Immature natural killer cell (primary cell): ENCODE measurements at regions not wholly inside any gene's neighbourhood (a gene's known extent, or its start where the extent isn't known, plus 50 kb on each side); places are given as distances from the start of the nearest gene placed in this dataset.

Source experiments
- DNase-seq, 3 donors: peaks; one replicate each; pipeline ENCODE4 v3.0.0; 2022; ENCODE audit warnings: mixed read lengths in 1 of 3
- H3K27ac Mint-ChIP-seq, 6 donors: one replicate each; pipeline ENCODE4 v1.8.0; 2020; ENCODE audit warnings: mixed read lengths in 6 of 6, mild to moderate bottlenecking in 5 of 6, inconsistent platforms in 4 of 6, moderate library complexity in 3 of 6
- H3K27me3 Mint-ChIP-seq, 3 donors: one replicate each; pipeline ENCODE4 v1.8.0; 2020 to 2021; ENCODE audit warnings: low read depth in 3 of 3, mild to moderate bottlenecking in 3 of 3, mixed read lengths in 3 of 3, moderate library complexity in 3 of 3, inconsistent platforms in 1 of 3
- H3K36me3 Mint-ChIP-seq, 3 donors: one replicate each; pipeline ENCODE4 v1.8.0; 2020; ENCODE audit warnings: mixed read lengths in 3 of 3, inconsistent platforms in 2 of 3, mild to moderate bottlenecking in 2 of 3
- H3K4me1 Mint-ChIP-seq, 2 donors: one replicate each; pipeline ENCODE4 v1.8.0; 2020; ENCODE audit warnings: inconsistent platforms in 2 of 2, mild to moderate bottlenecking in 2 of 2, mixed read lengths in 2 of 2, moderate library complexity in 1 of 2
- H3K4me3 Mint-ChIP-seq, 5 donors: one replicate each; pipeline ENCODE4 v1.8.0; 2020; ENCODE audit warnings: mild to moderate bottlenecking in 5 of 5, mixed read lengths in 5 of 5, inconsistent platforms in 3 of 5, moderate library complexity in 3 of 5
- H3K9me3 Mint-ChIP-seq, 6 donors: one replicate each; pipeline ENCODE4 v1.8.0; 2020; ENCODE audit warnings: mild to moderate bottlenecking in 6 of 6, mixed read lengths in 6 of 6, inconsistent platforms in 4 of 6, moderate library complexity in 3 of 6

- Mint-ChIP-seq H3K4me3 (no peak overlapping the region), H3K27me3 (peaks cover 0 to 2% (median under 1%) of the 10 kb centered on the region in 3 donors), H3K9me3 (peaks cover 0 to 12% (median 5%) of the 10 kb centered on the region in 6 donors), H3K27ac (no peak overlapping the region), H3K4me1 (no peaks in the 10 kb centered on the region), H3K36me3 (peaks cover 4 to 16% (median 10%) of the 10 kb centered on the region in 3 donors)
- DNase-seq, result no peak
These were observed 282.9 kb downstream of the RAB28 start for GRCh38 chr4:13201241-13201640.

GRCh38 chr4:13196721-13197120, 287.4 kb downstream of the RAB28 start:
- Mint-ChIP-seq H3K27me3 (peaks cover 0 to 3% (median 2%) of the 10 kb centered on the region in 3 donors), H3K27ac (no peak overlapping the region), H3K4me1 (no peaks in the 10 kb centered on the region), H3K36me3 (peaks cover 8 to 17% (median 10%) of the 10 kb centered on the region in 3 donors), H3K9me3 (peaks cover 7 to 30% (median 21%) of the 10 kb centered on the region in 6 donors), H3K4me3 (no peak overlapping the region)
- DNase-seq, result no peak

- Mint-ChIP-seq H3K9me3 (peaks cover 6 to 32% (median 17%) of the 10 kb centered on the region in 6 donors), H3K27ac (no peak overlapping the region), H3K4me3 (peak overlapping the region in 1 of 5 donors; percentile 17), H3K4me1 (no peaks in the 10 kb centered on the region), H3K36me3 (peaks cover 8 to 15% (median 14%) of the 10 kb centered on the region in 3 donors), H3K27me3 (peaks cover 0 to 3% (median 0%) of the 10 kb centered on the region in 3 donors)
- DNase-seq, result no peak
These were observed 290.5 kb downstream of the RAB28 start for GRCh38 chr4:13193662-13194061.

- H3K27me3 Mint-ChIP-seq, result peaks cover 0 to 2% (median 0%) of the 10 kb centered on the region in 3 donors
- no peak overlapping the region for H3K27ac Mint-ChIP-seq
- DNase-seq, result no peak
- no peaks in the 10 kb centered on the region for H3K4me1 Mint-ChIP-seq
- H3K36me3 Mint-ChIP-seq, result peaks cover 7 to 22% (median 8%) of the 10 kb centered on the region in 3 donors
- H3K9me3 Mint-ChIP-seq, result peaks cover 9 to 49% (median 18%) of the 10 kb centered on the region in 6 donors
- no peak overlapping the region for H3K4me3 Mint-ChIP-seq
These were observed 293.9 kb downstream of the RAB28 start for GRCh38 chr4:13190093-13190721.

GRCh38 chr4:13184199-13184598, 299.9 kb downstream of the RAB28 start:
- Mint-ChIP-seq H3K27me3 (peaks cover 0 to 4% (median 0%) of the 10 kb centered on the region in 3 donors), H3K4me3 (no peak overlapping the region), H3K36me3 (peaks cover 4 to 8% (median 7%) of the 10 kb centered on the region in 3 donors), H3K9me3 (peaks cover 6 to 38% (median 14%) of the 10 kb centered on the region in 6 donors), H3K27ac (no peak overlapping the region), H3K4me1 (no peaks in the 10 kb centered on the region)
- DNase-seq, result no peak

GRCh38 chr4:13182133-13182532, 302.0 kb downstream of the RAB28 start:
- no peak overlapping the region for H3K4me3 Mint-ChIP-seq
- H3K27ac Mint-ChIP-seq, result no peak overlapping the region
- H3K4me1 Mint-ChIP-seq, result no peaks in the 10 kb centered on the region
- H3K9me3 Mint-ChIP-seq, result peaks cover 6 to 29% (median 14%) of the 10 kb centered on the region in 6 donors
- peaks cover 5 to 7% (median 7%) of the 10 kb centered on the region in 3 donors for H3K36me3 Mint-ChIP-seq
- peaks cover 0 to 3% (median 0%) of the 10 kb centered on the region in 3 donors for H3K27me3 Mint-ChIP-seq
- no peak for DNase-seq

GRCh38 chr4:13181681-13182080, 302.5 kb downstream of the RAB28 start:
- no peak overlapping the region for H3K27ac Mint-ChIP-seq
- no peak for DNase-seq
- H3K36me3 Mint-ChIP-seq, result peaks cover 3 to 7% (median 7%) of the 10 kb centered on the region in 3 donors
- peaks cover 6 to 29% (median 14%) of the 10 kb centered on the region in 6 donors for H3K9me3 Mint-ChIP-seq
- H3K4me3 Mint-ChIP-seq, result no peak overlapping the region
- peaks cover 0 to 3% (median 0%) of the 10 kb centered on the region in 3 donors for H3K27me3 Mint-ChIP-seq
- H3K4me1 Mint-ChIP-seq, result no peaks in the 10 kb centered on the region

- H3K4me1 Mint-ChIP-seq, result no peaks in the 10 kb centered on the region
- H3K9me3 Mint-ChIP-seq, result peaks cover 3 to 30% (median 12%) of the 10 kb centered on the region in 6 donors
- H3K4me3 Mint-ChIP-seq, result no peak overlapping the region
- H3K36me3 Mint-ChIP-seq, result peaks cover 0 to 7% (median 7%) of the 10 kb centered on the region in 3 donors
- no peak overlapping the region for H3K27ac Mint-ChIP-seq
- no peak for DNase-seq
- peaks cover 0 to 3% (median 0%) of the 10 kb centered on the region in 3 donors for H3K27me3 Mint-ChIP-seq
These were observed 303.4 kb downstream of the RAB28 start for GRCh38 chr4:13180701-13181100.

- DNase-seq, result no peak
- no peaks in the 10 kb centered on the region for H3K4me1 Mint-ChIP-seq
- H3K36me3 Mint-ChIP-seq, result peaks cover 0 to 7% (median 7%) of the 10 kb centered on the region in 3 donors
- H3K4me3 Mint-ChIP-seq, result no peak overlapping the region
- peaks cover 2 to 39% (median 9%) of the 10 kb centered on the region in 6 donors for H3K9me3 Mint-ChIP-seq
- H3K27me3 Mint-ChIP-seq, result no peaks in the 10 kb centered on the region
- no peak overlapping the region for H3K27ac Mint-ChIP-seq
These were observed 305.5 kb downstream of the RAB28 start for GRCh38 chr4:13178621-13179020.

GRCh38 chr4:13176741-13177142, 307.4 kb downstream of the RAB28 start:
- no peaks in the 10 kb centered on the region for H3K27me3 Mint-ChIP-seq
- peaks cover 2 to 47% (median 14%) of the 10 kb centered on the region in 6 donors for H3K9me3 Mint-ChIP-seq
- no peaks in the 10 kb centered on the region for H3K4me1 Mint-ChIP-seq

GRCh38 chr4:13174926-13175325, 309.2 kb downstream of the RAB28 start:
- Mint-ChIP-seq H3K27me3 (peaks cover 0 to under 1% (median 0%) of the 10 kb centered on the region in 3 donors), H3K4me1 (no peaks in the 10 kb centered on the region), H3K9me3 (peaks cover 2 to 43% (median 10%) of the 10 kb centered on the region in 6 donors), H3K27ac (no peak overlapping the region), H3K36me3 (peaks cover 0 to 3% (median 0%) of the 10 kb centered on the region in 3 donors), H3K4me3 (no peak overlapping the region)
- no peak for DNase-seq

More at GRCh38 chr4:13176741-13177142, 307.4 kb downstream of the RAB28 start:
- DNase-seq, result no peak
- no peak overlapping the region for H3K4me3 Mint-ChIP-seq
- no peak overlapping the region for H3K27ac Mint-ChIP-seq
- H3K36me3 Mint-ChIP-seq, result peaks cover 0 to 7% (median 7%) of the 10 kb centered on the region in 3 donors

GRCh38 chr4:13174001-13174400, 310.1 kb downstream of the RAB28 start:
- DNase-seq, result no peak
- Mint-ChIP-seq H3K36me3 (peaks cover 0 to 3% (median 0%) of the 10 kb centered on the region in 3 donors), H3K27me3 (peaks cover 0 to 1% (median 0%) of the 10 kb centered on the region in 3 donors), H3K9me3 (peaks cover 2 to 46% (median 8%) of the 10 kb centered on the region in 6 donors), H3K4me3 (no peak overlapping the region), H3K4me1 (no peaks in the 10 kb centered on the region), H3K27ac (no peak overlapping the region)

- Mint-ChIP-seq H3K27ac (no peak overlapping the region), H3K9me3 (peaks cover 2 to 38% (median 10%) of the 10 kb centered on the region in 6 donors), H3K4me3 (no peak overlapping the region), H3K4me1 (no peaks in the 10 kb centered on the region), H3K36me3 (no peaks in the 10 kb centered on the region), H3K27me3 (peaks cover 0 to 3% (median 1%) of the 10 kb centered on the region in 3 donors)
- no peak for DNase-seq
These were observed 312.7 kb downstream of the RAB28 start for GRCh38 chr4:13171292-13172057.
